HG02642 (cell line): ENCODE measurements at regions not wholly inside any gene's neighbourhood (a gene's known extent, or its start where the extent isn't known, plus 50 kb on each side); places are given as distances from the start of the nearest gene placed in this dataset.
"Not testable (repeated sequence)": the region's sequence is repeated elsewhere in the genome, so short reads cannot be mapped to it uniquely, and the experiment has no call there.

Experiments used
- ATAC-seq: cut with Tn5 transposase; IDR thresholded peaks from one replicate; pipeline ENCODE4 v1.9.1; 2021; ENCODE audit warnings: mild to moderate bottlenecking; ENCODE audit not compliant: unreplicated experiment, poor library complexity

DNA sequence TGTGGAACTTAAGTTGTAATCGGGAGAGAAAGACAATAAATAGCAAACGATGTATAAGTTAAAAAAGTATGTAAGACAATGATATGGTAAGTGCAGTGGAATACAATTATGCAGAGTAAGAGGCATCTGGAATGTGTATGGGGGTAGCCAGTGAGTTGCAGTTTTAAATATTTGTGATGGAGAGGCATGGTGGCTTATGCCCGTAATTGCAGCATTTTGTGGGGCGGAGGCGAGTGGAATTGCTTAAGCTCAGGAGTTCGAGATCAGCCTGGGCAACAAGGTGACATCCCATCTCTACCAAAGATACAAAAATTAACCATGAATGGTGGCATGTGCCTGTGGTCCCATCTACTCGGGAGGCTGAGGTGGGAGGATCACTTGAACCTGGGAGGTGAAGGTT lies 52.5 kb upstream of the WDFY3 start:
- no peak for ATAC-seq

DNA sequence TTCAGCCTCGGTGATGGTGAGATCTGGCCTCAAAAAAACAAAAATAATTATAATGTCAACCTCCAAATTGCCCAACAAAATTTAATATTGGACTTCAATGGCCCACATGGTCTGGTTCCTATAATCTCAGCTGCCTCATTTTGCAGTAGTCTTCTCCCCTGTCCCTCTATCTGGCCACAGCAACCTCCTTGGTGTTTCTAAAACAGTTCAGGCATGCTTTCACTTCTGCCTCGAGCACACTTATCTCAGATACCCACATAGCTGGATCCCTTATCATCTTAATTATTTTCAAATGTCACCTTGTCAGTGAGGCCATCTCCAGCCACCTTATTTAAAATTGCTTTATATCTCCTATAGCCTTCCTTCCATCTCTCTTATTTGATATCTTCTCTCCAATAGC lies 52.9 kb upstream of the WDFY3 start:
- ATAC-seq = no peak

DNA sequence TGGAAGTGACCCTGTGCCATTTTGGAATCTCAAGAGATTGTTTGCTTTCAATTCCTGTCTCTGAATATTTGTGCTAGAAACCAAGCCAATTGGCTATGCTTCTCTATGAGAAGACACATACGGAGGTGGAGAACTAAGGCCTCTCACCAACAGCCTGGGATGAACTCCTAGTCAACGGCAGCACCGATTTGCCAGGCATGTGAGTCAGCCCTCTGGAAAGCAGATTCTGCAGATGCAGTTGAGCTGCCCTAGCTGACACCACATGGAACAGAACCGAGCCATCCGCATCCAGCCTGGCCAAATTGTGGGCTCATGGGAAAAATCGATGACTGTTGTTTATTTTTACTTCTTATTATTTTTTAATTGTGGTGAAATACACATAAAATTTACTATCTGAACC lies 58.2 kb upstream of the WDFY3 start:
- no peak for ATAC-seq

GRCh38 chr4:85028910-85029309 lies 62.4 kb upstream of the WDFY3 start:
- no peak for ATAC-seq

DNA sequence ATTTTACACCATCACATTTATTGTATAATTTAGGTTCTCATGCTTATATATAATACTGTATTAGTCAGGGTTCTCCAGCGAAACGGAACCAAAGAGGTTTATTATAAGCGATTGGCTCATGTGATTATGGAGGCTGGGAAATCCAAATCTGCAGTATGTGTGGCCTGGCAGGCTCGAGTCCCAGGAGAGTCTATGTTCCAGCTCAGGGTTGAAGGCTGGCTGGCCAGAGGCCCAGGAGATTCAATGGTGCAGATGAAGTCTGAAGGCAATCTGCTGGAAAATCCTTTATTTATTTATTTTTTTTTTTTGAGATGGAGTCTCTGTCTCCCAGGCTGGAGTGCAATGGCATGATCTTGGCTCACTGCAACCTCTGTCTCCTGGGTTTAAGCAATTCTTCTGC lies 63.0 kb upstream of the WDFY3 start:
- ATAC-seq = no peak

- no peak for ATAC-seq
These were observed 63.7 kb upstream of the WDFY3 start for GRCh38 chr4:85030156-85030555.

GRCh38 chr4:85033838-85034237 lies 67.3 kb upstream of the WDFY3 start:
- ATAC-seq = not testable (repeated sequence)

- no peak for ATAC-seq
These were observed 73.0 kb upstream of the WDFY3 start for GRCh38 chr4:85039526-85039925.

DNA sequence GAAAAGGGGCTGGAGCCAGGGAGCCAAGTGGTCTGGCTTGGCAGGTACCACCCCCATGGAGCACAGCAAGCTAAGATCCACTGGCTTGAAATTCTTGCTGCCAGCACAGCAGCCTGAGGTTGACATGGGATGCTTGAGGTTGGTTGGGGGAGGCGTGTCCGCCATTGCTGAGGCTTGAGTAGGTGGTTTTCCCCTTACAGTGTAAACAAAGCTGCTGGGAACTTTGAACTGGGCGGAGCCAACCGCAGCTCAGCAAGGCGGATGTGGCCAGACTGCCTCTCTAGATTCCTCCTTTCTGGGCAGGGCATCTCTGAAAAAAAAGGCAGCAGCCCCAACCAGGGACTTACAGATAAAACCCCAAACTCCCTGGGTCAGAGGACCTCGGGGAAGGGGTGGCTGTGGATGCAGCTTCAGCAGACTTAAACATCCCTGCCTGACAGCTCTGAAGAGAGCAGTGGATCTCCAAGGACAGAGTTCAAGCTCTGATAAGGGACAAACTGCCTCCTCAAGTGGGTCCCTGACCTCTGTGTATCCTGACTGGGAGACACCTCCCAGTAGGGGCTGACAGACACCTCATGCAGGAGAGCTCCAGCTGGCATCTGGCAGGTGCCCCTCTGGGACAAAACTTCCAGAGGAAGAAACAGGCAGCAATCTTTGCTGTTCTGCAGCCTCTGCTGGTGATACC lies 77.5 kb upstream of the WDFY3 start:
- not testable (repeated sequence) for ATAC-seq

DNA sequence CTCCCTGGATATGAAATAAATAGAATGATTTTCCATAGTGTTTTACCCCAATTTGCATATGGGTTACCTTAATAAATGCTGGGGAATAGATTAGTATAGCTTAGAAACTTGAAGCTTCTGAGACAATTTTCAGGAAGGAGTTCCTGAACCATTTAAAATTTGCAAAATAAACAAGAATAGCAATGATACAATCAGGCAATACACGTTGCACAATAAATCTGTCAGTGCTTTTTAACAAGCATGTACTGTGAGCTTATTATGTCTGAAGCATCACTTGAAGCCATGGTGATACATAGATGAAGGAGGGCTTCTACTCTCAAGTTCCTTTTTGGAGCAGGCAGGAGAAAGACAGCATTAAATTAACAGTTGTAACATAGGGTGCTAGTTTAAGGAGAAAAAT lies 84.2 kb upstream of the WDFY3 start:
- ATAC-seq = no peak

DNA sequence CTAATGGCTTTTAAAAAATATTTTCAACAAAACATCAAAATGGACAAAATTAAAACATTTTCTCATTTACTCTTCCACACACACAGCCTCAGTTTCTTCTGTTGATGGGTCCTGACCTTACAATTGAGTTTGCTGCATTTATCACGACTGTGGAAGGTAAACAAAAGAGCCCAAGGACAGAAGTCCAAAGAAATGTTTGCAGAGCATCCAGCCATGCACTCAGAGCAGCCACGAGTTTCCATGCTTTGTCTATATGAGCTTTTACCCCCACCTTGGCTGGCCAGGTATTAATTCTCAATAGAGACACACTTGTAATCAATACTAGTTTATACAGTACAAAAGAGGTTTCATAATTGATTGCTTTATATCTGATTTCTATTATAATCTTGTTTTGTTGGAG lies 85.0 kb upstream of the WDFY3 start:
- no peak for ATAC-seq

GRCh38 chr4:85054925-85055324 lies 88.4 kb upstream of the WDFY3 start:
- ATAC-seq = not testable (repeated sequence)

- no peak for ATAC-seq
These were observed 92.1 kb upstream of the WDFY3 start for GRCh38 chr4:85058551-85058950.

- ATAC-seq = no peak
These were observed 95.5 kb upstream of the WDFY3 start for GRCh38 chr4:85061974-85062373.

- no peak for ATAC-seq
These were observed 96.0 kb upstream of the WDFY3 start for GRCh38 chr4:85062466-85062865.

- no peak for ATAC-seq
These were observed 100.9 kb upstream of the WDFY3 start for GRCh38 chr4:85067342-85067741.

DNA sequence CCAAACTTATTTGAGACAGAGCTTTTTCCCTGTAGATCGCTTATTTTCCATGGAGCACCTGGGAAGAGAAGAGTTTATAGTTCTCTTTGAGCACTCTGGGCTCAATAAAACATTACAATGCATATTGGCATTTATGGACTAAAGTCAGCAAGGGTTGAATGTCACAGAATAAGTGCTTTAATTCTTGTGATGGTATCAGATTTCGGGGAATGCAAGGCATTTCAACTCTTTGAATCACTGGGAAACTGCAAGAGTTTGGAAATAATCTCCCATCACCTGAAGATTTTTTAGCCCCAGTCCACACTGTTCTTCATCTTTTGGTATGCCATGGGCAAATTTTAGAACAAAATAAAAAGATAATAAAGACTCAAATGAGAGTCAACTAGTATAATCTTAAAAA lies 111.5 kb upstream of the WDFY3 start:
- ATAC-seq = no peak

DNA sequence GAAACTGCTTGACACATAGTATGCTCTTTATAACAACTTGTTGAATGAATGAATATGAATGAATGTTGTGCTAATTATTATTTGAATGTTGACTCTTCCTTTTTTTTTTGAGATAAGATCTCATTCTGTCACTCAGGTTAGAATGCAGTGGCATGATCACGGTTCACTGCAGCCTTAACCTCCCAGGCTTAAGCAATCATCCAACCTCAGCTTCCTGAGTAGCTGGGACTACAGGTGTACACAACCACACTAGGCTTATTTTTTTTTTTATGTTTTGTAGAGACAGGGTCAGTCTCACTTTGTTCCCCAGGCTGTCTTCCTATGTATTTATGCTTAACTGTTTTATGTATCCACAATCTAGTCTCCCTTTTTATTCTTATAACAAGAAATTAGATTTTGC lies 114.7 kb upstream of the WDFY3 start:
- no peak for ATAC-seq

GRCh38 chr4:85084371-85085094 lies 118.0 kb upstream of the WDFY3 start:
- ATAC-seq = peak; percentile 86

GRCh38 chr4:85086721-85087120 lies 120.2 kb upstream of the WDFY3 start:
- no peak for ATAC-seq

DNA sequence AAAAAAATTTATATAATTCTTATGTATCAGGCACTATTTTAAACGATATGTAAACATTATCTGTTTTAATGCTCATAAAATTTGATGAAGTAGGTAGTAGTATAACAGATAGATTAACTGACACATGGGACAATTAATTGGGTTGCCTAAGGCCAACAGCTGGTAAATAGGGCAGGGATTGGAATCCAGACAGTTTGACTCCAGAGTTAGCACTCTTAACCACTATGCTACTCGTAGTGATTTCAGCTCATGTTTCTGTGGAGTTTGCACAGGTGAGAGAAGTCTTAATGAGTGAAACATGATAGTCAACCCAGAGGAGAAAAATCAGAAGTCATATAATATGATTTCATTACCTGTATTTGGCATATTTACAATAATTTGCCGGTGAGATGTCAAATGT lies 126.0 kb upstream of the WDFY3 start:
- ATAC-seq = no peak

- ATAC-seq = no peak
These were observed 126.5 kb upstream of the WDFY3 start for GRCh38 chr4:85092943-85093342.
